HG03139 (cell line): ENCODE measurements at regions not wholly inside any gene's neighbourhood (a gene's known extent, or its start where the extent isn't known, plus 50 kb on each side); places are given as distances from the start of the nearest gene placed in this dataset.

Experiments
- ATAC-seq: cut with Tn5 transposase; IDR thresholded peaks from one replicate; pipeline ENCODE4 v1.9.1; 2021; ENCODE audit not compliant: unreplicated experiment

- no peak for ATAC-seq
Measured at GRCh38 chr2:84290537-84290936, 168.5 kb downstream of the SUCLG1 start.

GRCh38 chr2:84288293-84288692 is 170.8 kb downstream of the SUCLG1 start:
- no peak for ATAC-seq

- no peak for ATAC-seq
Measured at GRCh38 chr2:84286878-84287277, 172.2 kb downstream of the SUCLG1 start.

GRCh38 chr2:84285056-84285747 is 173.9 kb downstream of the SUCLG1 start:
- ATAC-seq, result no peak

- ATAC-seq, result no peak
Measured at GRCh38 chr2:84283506-84283905, 175.6 kb downstream of the SUCLG1 start.

GRCh38 chr2:84281510-84281909 is 177.6 kb downstream of the SUCLG1 start:
- no peak for ATAC-seq

- no peak for ATAC-seq
Measured at GRCh38 chr2:84280873-84281272, 178.2 kb downstream of the SUCLG1 start.

GRCh38 chr2:84278386-84278785 is 180.7 kb downstream of the SUCLG1 start:
- ATAC-seq, result no peak

GRCh38 chr2:84276590-84277255 is 182.4 kb downstream of the SUCLG1 start:
- ATAC-seq, result no peak

GRCh38 chr2:84273406-84273805 is 185.7 kb downstream of the SUCLG1 start:
- no peak for ATAC-seq

GRCh38 chr2:84271977-84272376 is 187.1 kb downstream of the SUCLG1 start:
- ATAC-seq, result no peak

- no peak for ATAC-seq
Measured at GRCh38 chr2:84257831-84258230, 201.2 kb downstream of the SUCLG1 start.

- ATAC-seq, result no peak
Measured at GRCh38 chr2:84251651-84252302, 207.3 kb downstream of the SUCLG1 start.

- ATAC-seq, result no peak
Measured at GRCh38 chr2:84249140-84249539, 209.9 kb downstream of the SUCLG1 start.

GRCh38 chr2:84247532-84247931 is 211.5 kb downstream of the SUCLG1 start:
- no peak for ATAC-seq

GRCh38 chr2:84243788-84244733 is 215.0 kb downstream of the SUCLG1 start:
- no peak for ATAC-seq

GRCh38 chr2:84238907-84239306 is 220.2 kb downstream of the SUCLG1 start:
- ATAC-seq, result no peak

GRCh38 chr2:84236288-84236687 is 222.8 kb downstream of the SUCLG1 start:
- no peak for ATAC-seq

GRCh38 chr2:84234103-84234502 is 225.0 kb downstream of the SUCLG1 start:
- no peak for ATAC-seq

GRCh38 chr2:84231478-84231877 is 227.6 kb downstream of the SUCLG1 start:
- no peak for ATAC-seq

GRCh38 chr2:84224121-84224520 is 235.0 kb downstream of the SUCLG1 start:
- no peak for ATAC-seq
